ENCODE measurements at regions not wholly inside any gene's neighbourhood (a gene's known extent, or its start where the extent isn't known, plus 50 kb on each side); places are given as distances from the start of the nearest gene placed in this dataset.

DNA sequence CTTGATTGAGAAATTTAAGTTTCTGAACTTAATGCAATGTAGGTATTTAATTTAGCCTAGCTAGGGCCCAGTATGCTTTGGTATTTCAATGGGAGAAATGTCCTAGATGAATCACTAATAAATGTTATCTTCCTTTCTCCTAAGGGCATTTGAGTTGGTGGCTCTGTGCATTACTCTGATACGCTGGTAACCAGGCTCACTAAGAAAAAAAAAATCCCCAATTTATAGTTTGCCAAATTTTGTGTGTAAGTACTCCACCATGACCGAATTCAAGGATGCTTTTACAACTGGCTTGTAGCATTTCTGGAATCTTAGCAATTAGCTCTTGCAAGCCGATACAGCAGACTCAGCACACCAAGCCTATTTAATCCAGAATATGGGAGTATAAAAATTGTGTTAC is 94.6 kb upstream of the LPP start:
- TF ChIP-seq, protein P1, sequence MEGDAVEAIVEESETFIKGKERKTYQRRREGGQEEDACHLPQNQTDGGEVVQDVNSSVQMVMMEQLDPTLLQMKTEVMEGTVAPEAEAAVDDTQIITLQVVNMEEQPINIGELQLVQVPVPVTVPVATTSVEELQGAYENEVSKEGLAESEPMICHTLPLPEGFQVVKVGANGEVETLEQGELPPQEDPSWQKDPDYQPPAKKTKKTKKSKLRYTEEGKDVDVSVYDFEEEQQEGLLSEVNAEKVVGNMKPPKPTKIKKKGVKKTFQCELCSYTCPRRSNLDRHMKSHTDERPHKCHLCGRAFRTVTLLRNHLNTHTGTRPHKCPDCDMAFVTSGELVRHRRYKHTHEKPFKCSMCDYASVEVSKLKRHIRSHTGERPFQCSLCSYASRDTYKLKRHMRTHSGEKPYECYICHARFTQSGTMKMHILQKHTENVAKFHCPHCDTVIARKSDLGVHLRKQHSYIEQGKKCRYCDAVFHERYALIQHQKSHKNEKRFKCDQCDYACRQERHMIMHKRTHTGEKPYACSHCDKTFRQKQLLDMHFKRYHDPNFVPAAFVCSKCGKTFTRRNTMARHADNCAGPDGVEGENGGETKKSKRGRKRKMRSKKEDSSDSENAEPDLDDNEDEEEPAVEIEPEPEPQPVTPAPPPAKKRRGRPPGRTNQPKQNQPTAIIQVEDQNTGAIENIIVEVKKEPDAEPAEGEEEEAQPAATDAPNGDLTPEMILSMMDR (IDR thresholded peaks at IDR 0.05) = no peak
- TF ChIP-seq RNF2 (IDR thresholded peaks at IDR 0.05; ENCODE audit: borderline replicate concordance, low read depth) = no peak
- TF ChIP-seq REST (IDR thresholded peaks at IDR 0.05) = no peak
- TF ChIP-seq HDAC2 (IDR thresholded peaks at IDR 0.05) = no peak
- TF ChIP-seq BCL3 (IDR thresholded peaks at IDR 0.05) = no peak
- TF ChIP-seq RCOR1 (IDR thresholded peaks at IDR 0.05; ENCODE audit: low read depth, low read length) = no peak
- TF ChIP-seq POLR2A (IDR thresholded peaks at IDR 0.05; ENCODE audit: low read length) = no peak
- no peak for TF ChIP-seq MAFK (IDR thresholded peaks at IDR 0.05; ENCODE audit: partially characterized antibody)
- no peak for TF ChIP-seq NR3C1 (IDR thresholded peaks at IDR 0.05)
- no peak for TF ChIP-seq BHLHE40 (IDR thresholded peaks at IDR 0.05; ENCODE audit: low read depth, low read length)
- no peak for TF ChIP-seq RAD21 (conservative IDR thresholded peaks at IDR 0.05 in 1 of 2, IDR thresholded peaks at IDR 0.05 in 1 of 2)
- TF ChIP-seq, protein P2, sequence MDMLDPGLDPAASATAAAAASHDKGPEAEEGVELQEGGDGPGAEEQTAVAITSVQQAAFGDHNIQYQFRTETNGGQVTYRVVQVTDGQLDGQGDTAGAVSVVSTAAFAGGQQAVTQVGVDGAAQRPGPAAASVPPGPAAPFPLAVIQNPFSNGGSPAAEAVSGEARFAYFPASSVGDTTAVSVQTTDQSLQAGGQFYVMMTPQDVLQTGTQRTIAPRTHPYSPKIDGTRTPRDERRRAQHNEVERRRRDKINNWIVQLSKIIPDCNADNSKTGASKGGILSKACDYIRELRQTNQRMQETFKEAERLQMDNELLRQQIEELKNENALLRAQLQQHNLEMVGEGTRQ (IDR thresholded peaks at IDR 0.05) = no peak
- TF ChIP-seq PHF8 (IDR thresholded peaks at IDR 0.05; ENCODE audit: borderline replicate concordance, low read depth) = no peak

All from A549 (cell line).